ENCODE measurements at regions not wholly inside any gene's neighbourhood (a gene's known extent, or its start where the extent isn't known, plus 50 kb on each side); places are given as distances from the start of the nearest gene placed in this dataset.

DNA sequence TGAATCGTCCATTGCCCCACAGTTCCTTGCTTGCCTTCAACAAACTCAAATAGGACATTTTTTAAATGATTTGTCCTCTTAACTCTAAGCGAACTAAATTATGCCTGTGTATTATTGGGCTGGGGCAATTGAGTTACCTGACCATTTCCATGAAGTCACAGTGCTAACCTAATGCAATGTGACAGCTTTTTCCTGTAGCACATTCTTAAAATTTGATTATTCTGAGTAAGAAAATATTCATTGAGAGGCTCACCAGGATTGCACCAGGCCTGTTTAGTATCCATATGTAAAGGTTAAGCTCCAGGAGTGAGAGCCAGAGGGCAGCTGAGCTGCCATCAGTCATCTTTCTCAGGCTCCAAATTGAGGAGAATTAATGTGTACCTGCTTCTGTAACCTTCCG is 90.9 kb downstream of the GPR65 start (continued):
- TF ChIP-seq EZH2 (IDR thresholded peaks at IDR 0.05; ENCODE audit: low read depth, unreplicated experiment), result no peak

DNA sequence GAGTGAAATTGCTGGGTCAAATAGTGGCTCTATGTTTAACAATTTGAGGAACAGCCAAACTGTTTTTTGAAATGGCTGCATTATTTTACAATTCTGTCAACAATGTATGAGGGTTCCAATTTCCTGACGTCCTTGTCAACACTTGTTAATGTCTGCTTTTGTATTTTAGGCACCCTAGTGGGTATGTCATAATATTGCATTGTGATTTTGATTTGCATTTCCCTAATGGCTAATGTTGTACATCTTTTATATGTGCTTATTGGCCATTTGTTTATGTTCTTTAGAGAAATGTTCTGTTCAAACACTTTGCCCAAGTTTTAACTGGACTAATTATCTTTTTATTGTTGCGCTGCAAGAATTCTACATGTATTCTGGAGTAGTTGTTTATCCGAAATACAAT is 93.2 kb downstream of the GPR65 start:
- ATAC-seq (no peak), DNase-seq (ENCODE audit: low spot score) (no peak)
- Histone ChIP-seq H3K36me3 (ENCODE audit: insufficient read depth) (no peaks in the 10 kb centered on the region), H3K27me3 (ENCODE audit: insufficient read depth) (no peaks in the 10 kb centered on the region), H4K20me1 (replicated peaks; ENCODE audit: insufficient read depth) (no peaks in the 10 kb centered on the region), H3K27ac (ENCODE audit: low read depth) (no peak overlapping the region), H3K4me1 (ENCODE audit: insufficient read depth) (peaks cover 8% of the 10 kb centered on the region; the same call in 1 of the 2 replicates), H3K4me2 (no peak overlapping the region), H3F3A (replicated peaks; ENCODE audit: low read depth) (no peaks in the 10 kb centered on the region), H3K9me2 (ENCODE audit: insufficient read depth) (no peaks in the 10 kb centered on the region), H2AFZ (no peak overlapping the region), H3K79me2 (replicated peaks; ENCODE audit: insufficient read depth) (no peaks in the 10 kb centered on the region), H3K4me3 (no peak overlapping the region)
- Mint-ChIP-seq H3K4me1 (peaks cover 10% of the 10 kb centered on the region; the same call in 2 of the 3 replicates), H3K27ac (no peak overlapping the region), H3K27me3 (ENCODE audit: insufficient read depth, low read depth, poor library complexity) (peaks cover 3% of the 10 kb centered on the region), H3K9me3 (no peaks in the 10 kb centered on the region), H3K4me3 (no peak overlapping the region), H3K36me3 (ENCODE audit: low read depth) (no peaks in the 10 kb centered on the region)
- no peak for TF ChIP-seq CREB1 (CRISPR knock-in tag; IDR thresholded peaks at IDR 0.05; ENCODE audit: low read depth)
- TF ChIP-seq STAT1 (IDR thresholded peaks at IDR 0.05; ENCODE audit: unreplicated experiment), result no peak
- TF ChIP-seq ZNF114 (CRISPR knock-in tag; IDR thresholded peaks at IDR 0.05), result no peak

DNA sequence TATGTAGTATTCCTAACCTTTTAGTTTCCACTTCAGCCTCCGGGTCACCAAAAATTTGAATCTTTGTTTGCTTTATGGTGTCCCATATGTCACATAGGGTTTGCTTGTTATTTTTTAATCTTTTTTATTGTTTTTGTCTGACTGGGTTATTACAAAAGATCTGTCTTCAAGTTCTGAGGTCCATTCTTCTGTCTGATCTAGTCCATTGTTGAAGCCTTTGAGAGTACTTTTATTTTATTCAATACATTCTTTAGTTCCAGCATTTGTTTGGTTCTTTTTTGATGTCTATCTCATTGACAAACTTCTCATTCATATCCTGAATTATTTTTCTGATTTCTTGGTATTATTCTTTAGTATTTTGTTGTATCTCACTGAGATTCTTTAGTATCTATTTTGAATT is 99.8 kb downstream of the GPR65 start:
- H2AFZ ChIP-seq, result no peak overlapping the region
- no peaks in the 10 kb centered on the region for H3K36me3 ChIP-seq (ENCODE audit: insufficient read depth)
- H3K36me3 Mint-ChIP-seq (ENCODE audit: low read depth), result no peaks in the 10 kb centered on the region
- no peaks in the 10 kb centered on the region for H3K4me1 Mint-ChIP-seq
- no peak overlapping the region for H3K27ac ChIP-seq (ENCODE audit: low read depth)
- H3K4me3 ChIP-seq, result no peak overlapping the region
- no peaks in the 10 kb centered on the region for H3F3A ChIP-seq (replicated peaks; ENCODE audit: low read depth)
- H3K27me3 ChIP-seq (ENCODE audit: insufficient read depth), result no peaks in the 10 kb centered on the region
- peaks cover 21% of the 10 kb centered on the region; the same call in 1 of the 2 replicates for H3K9me2 ChIP-seq (ENCODE audit: insufficient read depth)
- ATAC-seq (no peak), DNase-seq (ENCODE audit: low spot score) (no peak)
- no peaks in the 10 kb centered on the region for H4K20me1 ChIP-seq (replicated peaks; ENCODE audit: insufficient read depth)
- no peak overlapping the region for H3K4me3 Mint-ChIP-seq
- TF ChIP-seq NANOG (IDR thresholded peaks at IDR 0.05; ENCODE audit: borderline replicate concordance) (no peak), JUNB (IDR thresholded peaks at IDR 0.05; ENCODE audit: unreplicated experiment) (no peak), ZNF331 (CRISPR knock-in tag; IDR thresholded peaks at IDR 0.05; ENCODE audit: low read depth) (no peak), POLR2AphosphoS5 (IDR thresholded peaks at IDR 0.05; ENCODE audit: low read depth) (no peak), CREB1 (CRISPR knock-in tag; IDR thresholded peaks at IDR 0.05; ENCODE audit: low read depth) (no peak), EZH2 (IDR thresholded peaks at IDR 0.05; ENCODE audit: low read depth, unreplicated experiment) (no peak), ZNF114 (CRISPR knock-in tag; IDR thresholded peaks at IDR 0.05) (no peak)
- TF ChIP-seq, protein P1, sequence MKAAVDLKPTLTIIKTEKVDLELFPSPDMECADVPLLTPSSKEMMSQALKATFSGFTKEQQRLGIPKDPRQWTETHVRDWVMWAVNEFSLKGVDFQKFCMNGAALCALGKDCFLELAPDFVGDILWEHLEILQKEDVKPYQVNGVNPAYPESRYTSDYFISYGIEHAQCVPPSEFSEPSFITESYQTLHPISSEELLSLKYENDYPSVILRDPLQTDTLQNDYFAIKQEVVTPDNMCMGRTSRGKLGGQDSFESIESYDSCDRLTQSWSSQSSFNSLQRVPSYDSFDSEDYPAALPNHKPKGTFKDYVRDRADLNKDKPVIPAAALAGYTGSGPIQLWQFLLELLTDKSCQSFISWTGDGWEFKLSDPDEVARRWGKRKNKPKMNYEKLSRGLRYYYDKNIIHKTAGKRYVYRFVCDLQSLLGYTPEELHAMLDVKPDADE (IDR thresholded peaks at IDR 0.05), result no peak
- TF ChIP-seq, protein P2, sequence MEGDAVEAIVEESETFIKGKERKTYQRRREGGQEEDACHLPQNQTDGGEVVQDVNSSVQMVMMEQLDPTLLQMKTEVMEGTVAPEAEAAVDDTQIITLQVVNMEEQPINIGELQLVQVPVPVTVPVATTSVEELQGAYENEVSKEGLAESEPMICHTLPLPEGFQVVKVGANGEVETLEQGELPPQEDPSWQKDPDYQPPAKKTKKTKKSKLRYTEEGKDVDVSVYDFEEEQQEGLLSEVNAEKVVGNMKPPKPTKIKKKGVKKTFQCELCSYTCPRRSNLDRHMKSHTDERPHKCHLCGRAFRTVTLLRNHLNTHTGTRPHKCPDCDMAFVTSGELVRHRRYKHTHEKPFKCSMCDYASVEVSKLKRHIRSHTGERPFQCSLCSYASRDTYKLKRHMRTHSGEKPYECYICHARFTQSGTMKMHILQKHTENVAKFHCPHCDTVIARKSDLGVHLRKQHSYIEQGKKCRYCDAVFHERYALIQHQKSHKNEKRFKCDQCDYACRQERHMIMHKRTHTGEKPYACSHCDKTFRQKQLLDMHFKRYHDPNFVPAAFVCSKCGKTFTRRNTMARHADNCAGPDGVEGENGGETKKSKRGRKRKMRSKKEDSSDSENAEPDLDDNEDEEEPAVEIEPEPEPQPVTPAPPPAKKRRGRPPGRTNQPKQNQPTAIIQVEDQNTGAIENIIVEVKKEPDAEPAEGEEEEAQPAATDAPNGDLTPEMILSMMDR (conservative IDR thresholded peaks at IDR 0.05; ENCODE audit: low read depth in 2 of 2), result no peak
- peaks cover 3% of the 10 kb centered on the region for H3K27me3 Mint-ChIP-seq (ENCODE audit: insufficient read depth, low read depth, poor library complexity)
- H3K4me2 ChIP-seq, result no peak overlapping the region
- peaks cover 3% of the 10 kb centered on the region; the same call in 1 of the 3 replicates for H3K9me3 Mint-ChIP-seq
- H3K27ac Mint-ChIP-seq, result no peak overlapping the region
- no peaks in the 10 kb centered on the region for H3K79me2 ChIP-seq (replicated peaks; ENCODE audit: insufficient read depth)
- peaks cover 4% of the 10 kb centered on the region; the same call in 1 of the 2 replicates for H3K4me1 ChIP-seq (ENCODE audit: insufficient read depth)

Data from GM23338 (cell line).